ENCODE measurements at regions not wholly inside any gene's neighbourhood (a gene's known extent, or its start where the extent isn't known, plus 50 kb on each side); places are given as distances from the start of the nearest gene placed in this dataset.

DNA sequence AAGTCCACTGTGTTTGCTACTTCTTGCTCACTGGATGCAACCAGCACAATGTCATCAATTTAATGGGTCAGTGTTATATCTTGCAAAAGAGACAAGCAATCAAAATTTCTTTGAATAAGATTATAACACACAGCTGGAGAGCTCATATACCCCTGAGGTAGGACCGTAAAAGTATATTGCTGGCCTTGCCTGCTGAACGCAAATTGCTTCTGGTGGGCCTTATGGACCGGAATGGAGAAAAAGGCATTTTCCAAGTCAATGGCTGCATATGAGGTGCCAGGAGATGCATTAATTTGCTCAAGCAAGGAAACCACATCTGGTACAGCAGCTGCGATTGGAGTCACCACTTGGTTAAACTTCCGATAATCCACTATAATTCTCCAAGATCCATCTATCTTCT, 119.1 kb downstream of the ZNF280B start:
- H3K27ac ChIP-seq (ENCODE audit: low read depth in 1 of 3, low read length in 2 of 3) = no peak overlapping the region
- no peak for FAIRE-seq
- no peak for DNase-seq
- H3K36me3 ChIP-seq (ENCODE audit: control insufficient read depth in 3 of 3, insufficient read depth in 2 of 3, low read depth in 1 of 3, low read length in 3 of 3) = no peaks in the 10 kb centered on the region
- H3K4me3 ChIP-seq (ENCODE audit: low read depth in 1 of 3, low read length in 3 of 3) = no peak overlapping the region
- 93 to 97% (median 93%) methylated on average over 5 of the region's 5 CpGs for WGBS, 3 donors
- peaks cover 0 to 5% (median 0%) of the 10 kb centered on the region in 3 donors for H3K27me3 ChIP-seq (ENCODE audit: control insufficient read depth in 3 of 3, insufficient read depth in 3 of 3, low read length in 3 of 3)
- H3K9me3 ChIP-seq (ENCODE audit: control insufficient read depth in 2 of 2, insufficient read depth in 1 of 2, low read depth in 1 of 2, low read length in 1 of 2) = peaks cover 0 to 4% of the 10 kb centered on the region in 2 donors
- H3K4me1 ChIP-seq (ENCODE audit: control insufficient read depth in 3 of 3, insufficient read depth in 2 of 3, low read depth in 1 of 3, low read length in 2 of 3) = peaks cover 0 to 14% (median 0%) of the 10 kb centered on the region in 3 donors

GRCh38 chr22:22390989-22391388, 117.6 kb downstream of the ZNF280B start:
- Histone ChIP-seq H3K9me3 (ENCODE audit: control insufficient read depth in 2 of 2, insufficient read depth in 1 of 2, low read depth in 1 of 2, low read length in 1 of 2) (peaks cover 0 to 4% of the 10 kb centered on the region in 2 donors), H3K27ac (ENCODE audit: low read depth in 1 of 3, low read length in 2 of 3) (no peak overlapping the region), H3K27me3 (ENCODE audit: control insufficient read depth in 3 of 3, insufficient read depth in 3 of 3, low read length in 3 of 3) (peaks cover 0 to 5% (median 0%) of the 10 kb centered on the region in 3 donors), H3K4me3 (ENCODE audit: low read depth in 1 of 3, low read length in 3 of 3) (no peak overlapping the region), H3K4me1 (ENCODE audit: control insufficient read depth in 3 of 3, insufficient read depth in 2 of 3, low read depth in 1 of 3, low read length in 2 of 3) (peaks cover 0 to 22% (median 0%) of the 10 kb centered on the region in 3 donors), H3K36me3 (ENCODE audit: control insufficient read depth in 3 of 3, insufficient read depth in 2 of 3, low read depth in 1 of 3, low read length in 3 of 3) (no peaks in the 10 kb centered on the region)
- FAIRE-seq (no peak), DNase-seq (no peak)
- WGBS, 3 donors = 80 to 83% (median 81%) methylated on average over 4 of the region's 4 CpGs

DNA sequence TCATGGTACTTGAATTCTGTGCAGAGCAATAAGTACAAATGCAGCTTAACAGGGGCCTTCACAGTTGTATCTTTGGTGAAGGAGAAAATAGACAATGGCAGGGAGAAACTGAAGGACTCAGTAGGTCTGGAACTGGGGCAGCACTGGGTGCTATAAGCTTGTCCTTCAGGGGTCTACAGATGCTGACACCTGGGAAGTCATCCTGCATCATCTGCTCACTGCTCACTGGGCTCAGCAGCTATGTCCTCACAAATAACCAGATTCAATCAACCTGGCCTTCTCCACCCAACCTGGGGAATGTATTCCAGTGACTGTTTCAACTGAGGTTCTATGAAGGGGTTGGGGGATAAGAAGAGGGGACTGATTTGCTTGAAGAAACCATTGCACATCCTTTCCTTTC, 117.0 kb downstream of the ZNF280B start:
- DNase-seq = no peak
- Histone ChIP-seq H3K27me3 (ENCODE audit: control insufficient read depth in 3 of 3, insufficient read depth in 3 of 3, low read length in 3 of 3) (peaks cover 0 to 5% (median 0%) of the 10 kb centered on the region in 3 donors), H3K4me1 (ENCODE audit: control insufficient read depth in 3 of 3, insufficient read depth in 2 of 3, low read depth in 1 of 3, low read length in 2 of 3) (peaks cover 0 to 19% (median 0%) of the 10 kb centered on the region in 3 donors), H3K36me3 (ENCODE audit: control insufficient read depth in 3 of 3, insufficient read depth in 2 of 3, low read depth in 1 of 3, low read length in 3 of 3) (no peaks in the 10 kb centered on the region), H3K4me3 (ENCODE audit: low read depth in 1 of 3, low read length in 3 of 3) (no peak overlapping the region), H3K27ac (ENCODE audit: low read depth in 1 of 3, low read length in 2 of 3) (no peak overlapping the region), H3K9me3 (ENCODE audit: control insufficient read depth in 2 of 2, insufficient read depth in 1 of 2, low read depth in 1 of 2, low read length in 1 of 2) (peaks cover 0 to 4% of the 10 kb centered on the region in 2 donors)
- FAIRE-seq = no peak

DNA sequence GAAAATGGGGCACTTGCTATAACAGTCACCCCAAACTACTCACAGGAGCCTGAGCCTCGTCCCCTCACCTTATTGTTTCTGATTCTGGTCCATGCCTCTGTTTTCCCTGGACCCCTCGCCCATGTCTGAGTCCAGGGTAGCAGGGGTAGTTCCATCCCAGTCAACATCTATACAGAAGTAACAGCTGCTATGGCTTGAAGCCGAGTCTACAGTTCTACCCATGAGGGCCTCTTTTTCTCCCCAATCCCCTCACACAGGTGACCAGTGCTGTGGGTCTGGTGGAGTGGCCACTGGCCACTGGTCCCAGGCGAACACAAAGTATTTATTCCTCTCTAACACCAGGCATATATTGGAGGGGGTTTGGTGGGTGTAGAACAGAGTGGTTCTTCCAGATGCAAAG, 116.4 kb downstream of the ZNF280B start:
- H3K9me3 ChIP-seq (ENCODE audit: control insufficient read depth in 2 of 2, insufficient read depth in 1 of 2, low read depth in 1 of 2, low read length in 1 of 2) = peaks cover 0 to 4% of the 10 kb centered on the region in 2 donors
- peaks cover 0 to 15% (median 0%) of the 10 kb centered on the region in 3 donors for H3K4me1 ChIP-seq (ENCODE audit: control insufficient read depth in 3 of 3, insufficient read depth in 2 of 3, low read depth in 1 of 3, low read length in 2 of 3)
- DNase-seq (no peak), FAIRE-seq (no peak)
- H3K4me3 ChIP-seq (ENCODE audit: low read depth in 1 of 3, low read length in 3 of 3) = no peak overlapping the region
- peaks cover 0 to 5% (median 0%) of the 10 kb centered on the region in 3 donors for H3K27me3 ChIP-seq (ENCODE audit: control insufficient read depth in 3 of 3, insufficient read depth in 3 of 3, low read length in 3 of 3)
- WGBS, 3 donors = 60 to 85% (median 79%) methylated on average over 4 of the region's 4 CpGs
- no peaks in the 10 kb centered on the region for H3K36me3 ChIP-seq (ENCODE audit: control insufficient read depth in 3 of 3, insufficient read depth in 2 of 3, low read depth in 1 of 3, low read length in 3 of 3)
- H3K27ac ChIP-seq (ENCODE audit: low read depth in 1 of 3, low read length in 2 of 3) = no peak overlapping the region

DNA sequence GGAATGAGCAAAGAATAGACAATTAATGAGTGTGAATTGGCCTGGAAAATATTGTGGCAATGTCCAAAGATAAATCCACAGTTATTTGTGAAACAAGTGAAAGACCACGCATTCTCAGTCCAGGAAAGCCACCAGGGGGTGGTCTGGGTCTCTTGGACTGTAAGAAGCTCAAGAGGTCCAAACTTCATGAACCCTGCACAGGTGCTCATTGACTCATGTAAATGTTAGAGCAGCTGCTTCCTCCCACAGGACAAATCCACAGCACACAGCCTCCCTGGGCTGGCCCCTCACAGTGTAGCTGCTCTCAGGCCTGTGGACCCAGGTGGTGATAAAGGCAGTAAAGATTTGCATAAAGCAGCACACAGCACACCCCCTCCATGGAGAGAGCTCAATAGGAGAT, 114.0 kb downstream of the ZNF280B start:
- DNase-seq (peak; percentile 14 to 75), FAIRE-seq (no peak)
- 42 to 67% (median 56%) methylated on average over 1 of the region's 1 CpG for WGBS, 3 donors
- Histone ChIP-seq H3K36me3 (ENCODE audit: control insufficient read depth in 3 of 3, insufficient read depth in 2 of 3, low read depth in 1 of 3, low read length in 3 of 3) (no peaks in the 10 kb centered on the region), H3K4me3 (ENCODE audit: low read depth in 1 of 3, low read length in 3 of 3) (no peak overlapping the region), H3K9me3 (ENCODE audit: control insufficient read depth in 2 of 2, insufficient read depth in 1 of 2, low read depth in 1 of 2, low read length in 1 of 2) (peaks cover 0 to 4% of the 10 kb centered on the region in 2 donors), H3K27me3 (ENCODE audit: control insufficient read depth in 3 of 3, insufficient read depth in 3 of 3, low read length in 3 of 3) (peaks cover 0 to 3% (median 0%) of the 10 kb centered on the region in 3 donors), H3K4me1 (ENCODE audit: control insufficient read depth in 3 of 3, insufficient read depth in 2 of 3, low read depth in 1 of 3, low read length in 2 of 3) (peaks cover 0 to 8% (median 0%) of the 10 kb centered on the region in 3 donors), H3K27ac (ENCODE audit: low read depth in 1 of 3, low read length in 2 of 3) (peak overlapping the region in 1 of 3 donors; percentile 60)

DNA sequence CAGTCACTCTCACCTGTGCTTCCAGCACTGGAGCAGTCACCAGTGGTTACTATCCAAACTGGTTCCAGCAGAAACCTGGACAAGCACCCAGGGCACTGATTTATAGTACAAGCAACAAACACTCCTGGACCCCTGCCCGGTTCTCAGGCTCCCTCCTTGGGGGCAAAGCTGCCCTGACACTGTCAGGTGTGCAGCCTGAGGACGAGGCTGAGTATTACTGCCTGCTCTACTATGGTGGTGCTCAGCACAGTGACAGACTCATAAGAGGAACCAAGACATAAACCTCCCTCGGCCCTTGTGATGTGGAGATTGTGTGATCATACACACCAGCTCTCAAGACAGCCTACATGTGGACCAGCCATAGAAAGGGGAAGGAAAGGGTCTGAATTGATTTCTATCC, 113.3 kb downstream of the ZNF280B start:
- peaks cover 0 to 8% (median 0%) of the 10 kb centered on the region in 3 donors for H3K4me1 ChIP-seq (ENCODE audit: control insufficient read depth in 3 of 3, insufficient read depth in 2 of 3, low read depth in 1 of 3, low read length in 2 of 3)
- H3K36me3 ChIP-seq (ENCODE audit: control insufficient read depth in 3 of 3, insufficient read depth in 2 of 3, low read depth in 1 of 3, low read length in 3 of 3) = no peaks in the 10 kb centered on the region
- no peak overlapping the region for H3K4me3 ChIP-seq (ENCODE audit: low read depth in 1 of 3, low read length in 3 of 3)
- FAIRE-seq = no peak
- no peak overlapping the region for H3K27ac ChIP-seq (ENCODE audit: low read depth in 1 of 3, low read length in 2 of 3)
- DNase-seq = peak in 1 of 2 donors; percentile 23
- WGBS, 3 donors = 23 to 38% (median 26%) methylated on average over 3 of the region's 3 CpGs
- peaks cover 0 to 4% of the 10 kb centered on the region in 2 donors for H3K9me3 ChIP-seq (ENCODE audit: control insufficient read depth in 2 of 2, insufficient read depth in 1 of 2, low read depth in 1 of 2, low read length in 1 of 2)
- H3K27me3 ChIP-seq (ENCODE audit: control insufficient read depth in 3 of 3, insufficient read depth in 3 of 3, low read length in 3 of 3) = peaks cover 0 to 3% (median 0%) of the 10 kb centered on the region in 3 donors

GRCh38 chr22:22396741-22397291, 111.7 kb downstream of the ZNF280B start:
- Histone ChIP-seq H3K4me3 (ENCODE audit: low read depth in 1 of 3, low read length in 3 of 3) (no peak overlapping the region), H3K36me3 (ENCODE audit: control insufficient read depth in 3 of 3, insufficient read depth in 2 of 3, low read depth in 1 of 3, low read length in 3 of 3) (no peaks in the 10 kb centered on the region), H3K9me3 (ENCODE audit: control insufficient read depth in 2 of 2, insufficient read depth in 1 of 2, low read depth in 1 of 2, low read length in 1 of 2) (peaks cover 0 to 4% of the 10 kb centered on the region in 2 donors), H3K27ac (ENCODE audit: low read depth in 1 of 3, low read length in 2 of 3) (no peak overlapping the region), H3K4me1 (ENCODE audit: control insufficient read depth in 3 of 3, insufficient read depth in 2 of 3, low read depth in 1 of 3, low read length in 2 of 3) (peaks cover 0 to 8% (median 0%) of the 10 kb centered on the region in 3 donors), H3K27me3 (ENCODE audit: control insufficient read depth in 3 of 3, insufficient read depth in 3 of 3, low read length in 3 of 3) (no peaks in the 10 kb centered on the region)
- no peak for FAIRE-seq
- DNase-seq = no peak
- WGBS, 3 donors = 64 to 73% (median 71%) methylated on average over 7 of the region's 7 CpGs

DNA sequence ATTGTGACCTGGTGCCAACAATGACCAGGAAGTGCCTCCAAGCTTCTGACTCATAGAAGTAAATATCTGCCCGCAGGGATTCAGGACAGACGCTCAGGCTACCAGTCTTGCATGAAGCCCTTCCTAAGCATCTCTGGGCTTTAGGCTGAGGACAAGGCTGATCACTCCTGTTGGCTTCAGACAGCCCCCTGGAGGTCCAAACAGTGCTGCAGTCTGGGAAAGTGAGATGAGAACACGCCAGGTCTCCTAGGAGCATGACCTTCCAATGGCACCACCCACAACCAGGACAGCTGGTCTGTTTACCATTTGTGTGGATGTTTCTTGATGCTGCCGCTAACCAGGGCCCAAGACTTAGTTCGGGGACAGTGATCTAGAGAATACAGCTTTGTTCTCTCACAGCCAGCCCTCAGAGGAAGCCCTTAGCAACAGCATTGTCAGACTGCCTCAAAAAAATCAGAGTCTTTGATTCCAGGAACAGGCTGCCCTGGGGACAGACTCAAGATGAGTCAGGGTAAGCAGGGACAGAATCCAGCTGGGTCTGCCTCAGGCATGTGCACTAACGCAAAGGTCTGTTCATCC, 111.2 kb downstream of the ZNF280B start:
- 48 to 66% (median 52%) methylated on average over 6 of the region's 6 CpGs for WGBS, 3 donors
- Histone ChIP-seq H3K27me3 (ENCODE audit: control insufficient read depth in 3 of 3, insufficient read depth in 3 of 3, low read length in 3 of 3) (no peaks in the 10 kb centered on the region), H3K9me3 (ENCODE audit: control insufficient read depth in 2 of 2, insufficient read depth in 1 of 2, low read depth in 1 of 2, low read length in 1 of 2) (peaks cover 0 to 4% of the 10 kb centered on the region in 2 donors), H3K4me1 (ENCODE audit: control insufficient read depth in 3 of 3, insufficient read depth in 2 of 3, low read depth in 1 of 3, low read length in 2 of 3) (peaks cover 0 to 8% (median 0%) of the 10 kb centered on the region in 3 donors), H3K4me3 (ENCODE audit: low read depth in 1 of 3, low read length in 3 of 3) (no peak overlapping the region), H3K36me3 (ENCODE audit: control insufficient read depth in 3 of 3, insufficient read depth in 2 of 3, low read depth in 1 of 3, low read length in 3 of 3) (no peaks in the 10 kb centered on the region), H3K27ac (ENCODE audit: low read depth in 1 of 3, low read length in 2 of 3) (no peak overlapping the region)
- FAIRE-seq = no peak
- peak in 1 of 2 donors; percentile 22 for DNase-seq

All from small intestine (tissue), 7 donors.